Loucy (cell line): ENCODE measurements at regions not wholly inside any gene's neighbourhood (a gene's known extent, or its start where the extent isn't known, plus 50 kb on each side); places are given as distances from the start of the nearest gene placed in this dataset.

Experiments used
- EZH2phosphoT487 ChIP-seq: fragments of 200-600 bp; IDR thresholded peaks from 2 replicates; pipeline ENCODE4 v1.6.1; 2018; ENCODE audit warnings: antibody characterized with exemption, mild to moderate bottlenecking, moderate library complexity, borderline replicate concordance
- TF ChIP-seq, protein P1 (sequence below): fragments of 200-600 bp; sonication (generic); conservative IDR thresholded peaks from 2 replicates; pipeline ENCODE4 v1.5.1; 2014; ENCODE audit warnings: mild to moderate bottlenecking, antibody characterized with exemption, low read length

DNA sequence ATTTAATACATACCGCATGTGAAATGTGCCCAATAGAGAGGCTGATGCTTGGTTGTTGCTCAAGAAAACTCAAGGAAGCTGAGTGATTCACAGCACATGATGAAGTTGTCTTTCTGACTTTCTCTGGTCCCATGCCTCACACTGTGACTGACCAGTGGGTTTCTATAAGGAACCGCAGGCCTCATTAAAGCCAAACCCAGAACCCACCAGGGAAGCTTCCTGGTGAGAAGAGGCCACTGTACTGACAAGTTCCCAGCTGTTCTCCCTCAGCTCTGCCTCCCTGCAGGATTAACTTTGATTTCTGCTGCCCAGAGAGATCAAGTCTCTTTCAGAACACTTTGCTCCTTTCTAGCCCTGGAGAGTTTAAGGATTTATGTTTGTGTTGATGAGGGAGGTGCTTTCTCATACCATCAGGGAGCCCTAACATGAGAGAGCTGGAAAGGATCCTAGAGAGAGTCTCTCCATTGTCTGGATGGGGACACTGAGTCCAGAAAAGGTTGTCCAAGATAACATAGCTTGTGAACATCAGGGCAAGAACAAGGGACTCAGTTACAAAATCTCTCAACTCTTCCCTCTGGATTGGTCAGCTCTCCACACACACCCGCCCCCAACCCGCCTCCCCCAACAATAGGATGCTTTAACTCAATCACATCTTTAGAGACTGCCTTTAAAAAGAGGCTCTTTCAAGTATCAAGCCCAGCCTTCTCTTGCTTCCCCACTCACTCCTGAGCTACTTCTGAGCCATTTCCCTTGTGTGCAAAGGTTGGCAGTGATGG lies 303.2 kb upstream of the TLE3 start:
- TF ChIP-seq, protein P1, sequence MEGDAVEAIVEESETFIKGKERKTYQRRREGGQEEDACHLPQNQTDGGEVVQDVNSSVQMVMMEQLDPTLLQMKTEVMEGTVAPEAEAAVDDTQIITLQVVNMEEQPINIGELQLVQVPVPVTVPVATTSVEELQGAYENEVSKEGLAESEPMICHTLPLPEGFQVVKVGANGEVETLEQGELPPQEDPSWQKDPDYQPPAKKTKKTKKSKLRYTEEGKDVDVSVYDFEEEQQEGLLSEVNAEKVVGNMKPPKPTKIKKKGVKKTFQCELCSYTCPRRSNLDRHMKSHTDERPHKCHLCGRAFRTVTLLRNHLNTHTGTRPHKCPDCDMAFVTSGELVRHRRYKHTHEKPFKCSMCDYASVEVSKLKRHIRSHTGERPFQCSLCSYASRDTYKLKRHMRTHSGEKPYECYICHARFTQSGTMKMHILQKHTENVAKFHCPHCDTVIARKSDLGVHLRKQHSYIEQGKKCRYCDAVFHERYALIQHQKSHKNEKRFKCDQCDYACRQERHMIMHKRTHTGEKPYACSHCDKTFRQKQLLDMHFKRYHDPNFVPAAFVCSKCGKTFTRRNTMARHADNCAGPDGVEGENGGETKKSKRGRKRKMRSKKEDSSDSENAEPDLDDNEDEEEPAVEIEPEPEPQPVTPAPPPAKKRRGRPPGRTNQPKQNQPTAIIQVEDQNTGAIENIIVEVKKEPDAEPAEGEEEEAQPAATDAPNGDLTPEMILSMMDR, result no peak
- TF ChIP-seq EZH2phosphoT487, result no peak
